GM18507 (cell line): ENCODE measurements at regions not wholly inside any gene's neighbourhood (a gene's known extent, or its start where the extent isn't known, plus 50 kb on each side); places are given as distances from the start of the nearest gene placed in this dataset.

ENCODE experiments used
- DNase-seq: peaks from one replicate; pipeline ENCODE4 v3.0.0; 2011; ENCODE audit warnings: low read depth; ENCODE audit not compliant: insufficient read length; ENCODE audit errors: extremely low spot score
- FAIRE-seq: peaks from 2 replicates; lab custom pipeline; 2011; peaks lifted over from hg19 to GRCh38; lab: Jason Lieb, UNC

GRCh38 chr9:87216897-87217455 is 269.7 kb upstream of the GAS1 start:
- FAIRE-seq: no peak

GRCh38 chr9:87223392-87224246 is 274.0 kb upstream of the DAPK1 start:
- FAIRE-seq: no peak
- no peak for DNase-seq

More at GRCh38 chr9:87216897-87217455, 269.7 kb upstream of the GAS1 start:
- DNase-seq: no peak

GRCh38 chr9:87226896-87227295 is 270.8 kb upstream of the DAPK1 start:
- FAIRE-seq (no peak), DNase-seq (no peak)

- DNase-seq (no peak), FAIRE-seq (no peak)
Measured at GRCh38 chr9:87227456-87227855, 270.2 kb upstream of the DAPK1 start.

GRCh38 chr9:87229108-87229507 is 268.6 kb upstream of the DAPK1 start:
- DNase-seq: no peak
- FAIRE-seq: no peak

GRCh38 chr9:87233431-87233830 is 264.2 kb upstream of the DAPK1 start:
- DNase-seq (no peak), FAIRE-seq (no peak)

- FAIRE-seq (no peak), DNase-seq (no peak)
Measured at GRCh38 chr9:87233899-87234455, 263.7 kb upstream of the DAPK1 start.

GRCh38 chr9:87234854-87235253 is 262.8 kb upstream of the DAPK1 start:
- DNase-seq (no peak), FAIRE-seq (no peak)

- DNase-seq: no peak
- FAIRE-seq: no peak
Measured at GRCh38 chr9:87236546-87236945, 261.1 kb upstream of the DAPK1 start.

- no peak for DNase-seq
- FAIRE-seq: no peak
Measured at GRCh38 chr9:87237336-87237735, 260.3 kb upstream of the DAPK1 start.

- FAIRE-seq (no peak), DNase-seq (no peak)
Measured at GRCh38 chr9:87238545-87238944, 259.1 kb upstream of the DAPK1 start.

GRCh38 chr9:87239312-87239711 is 258.4 kb upstream of the DAPK1 start:
- no peak for DNase-seq
- no peak for FAIRE-seq

- DNase-seq: no peak
- FAIRE-seq: no peak
Measured at GRCh38 chr9:87243602-87244001, 254.1 kb upstream of the DAPK1 start.

GRCh38 chr9:87245271-87245670 is 252.4 kb upstream of the DAPK1 start:
- FAIRE-seq (no peak), DNase-seq (no peak)

- FAIRE-seq: no peak
- no peak for DNase-seq
Measured at GRCh38 chr9:87247097-87247496, 250.6 kb upstream of the DAPK1 start.

- FAIRE-seq: no peak
- no peak for DNase-seq
Measured at GRCh38 chr9:87249029-87249428, 248.6 kb upstream of the DAPK1 start.

- DNase-seq (no peak), FAIRE-seq (no peak)
Measured at GRCh38 chr9:87250205-87250604, 247.5 kb upstream of the DAPK1 start.

GRCh38 chr9:87255431-87256155 is 242.1 kb upstream of the DAPK1 start:
- no peak for DNase-seq

GRCh38 chr9:87256973-87257372 is 240.7 kb upstream of the DAPK1 start:
- FAIRE-seq (no peak), DNase-seq (no peak)

More at GRCh38 chr9:87255431-87256155, 242.1 kb upstream of the DAPK1 start:
- FAIRE-seq: no peak
